Large intestine (tissue), 3 donors: ENCODE measurements at regions not wholly inside any gene's neighbourhood (a gene's known extent, or its start where the extent isn't known, plus 50 kb on each side); places are given as distances from the start of the nearest gene placed in this dataset.

Source experiments
- DNase-seq, 2 donors: peaks; one replicate each; pipeline versions ENCODE4 v3.0.0 to v3.0.0-alpha.2; 2013
- H3K27ac ChIP-seq: one replicate; pipeline ENCODE4 v1.5.1; 2013; ENCODE audit warnings: low read length
- H3K27me3 ChIP-seq: 2 replicates; pipeline ENCODE4 v1.6.1; 2013; ENCODE audit warnings: low read length; ENCODE audit not compliant: control insufficient read depth, insufficient read depth
- H3K36me3 ChIP-seq: 2 replicates; pipeline ENCODE4 v1.6.1; 2013; ENCODE audit warnings: low read length; ENCODE audit not compliant: control insufficient read depth, insufficient read depth
- H3K4me1 ChIP-seq: one replicate; pipeline ENCODE4 v1.6.1; 2013; ENCODE audit warnings: low read length; ENCODE audit not compliant: control insufficient read depth, insufficient read depth
- H3K4me3 ChIP-seq: one replicate; pipeline ENCODE4 v1.5.1; 2013; ENCODE audit warnings: low read length
- H3K9me3 ChIP-seq: one replicate; pipeline ENCODE4 v1.6.1; 2013; ENCODE audit warnings: mild to moderate bottlenecking, low read depth, low read length, moderate library complexity; ENCODE audit not compliant: control insufficient read depth
- WGBS: methylation state at CpG from one replicate; pipeline ENCODE4 v1.1.5; 2013; ENCODE audit warnings: low lambda C conversion rate; ENCODE audit not compliant: insufficient coverage; 5-methylcytosine and 5-hydroxymethylcytosine counted together

DNA sequence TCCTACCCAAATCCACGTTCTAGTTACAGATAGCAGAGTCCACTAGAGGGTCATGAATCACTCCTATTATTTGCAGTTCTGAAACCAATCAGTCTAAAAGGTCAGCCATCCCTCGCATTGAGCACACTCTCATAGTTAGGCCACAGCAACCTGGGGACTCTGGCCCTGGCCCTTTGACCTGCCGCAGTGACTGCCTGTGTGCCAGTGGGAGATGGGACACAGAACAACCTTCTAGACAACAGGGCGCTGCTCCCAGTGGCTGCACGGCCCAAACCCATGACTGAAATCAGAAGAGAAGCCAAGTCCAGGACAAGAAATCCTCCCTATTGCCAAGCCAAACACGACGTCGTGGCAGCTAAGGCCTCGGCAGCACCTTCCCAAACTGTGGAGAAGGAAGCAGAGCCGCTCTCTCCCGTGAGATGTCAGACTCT lies 158.5 kb downstream of the HERPUD2 start:
- no CpG with 5 or more reads among the region's 11 CpGs for WGBS
- H3K27me3 ChIP-seq, result peaks cover 19% of the 10 kb centered on the region
- H3K4me3 ChIP-seq, result no peak overlapping the region
- H3K4me1 ChIP-seq, result no peaks in the 10 kb centered on the region
- no peaks in the 10 kb centered on the region for H3K36me3 ChIP-seq
- DNase-seq, result no peak
- no peaks in the 10 kb centered on the region for H3K9me3 ChIP-seq
- H3K27ac ChIP-seq, result no peak overlapping the region

DNA sequence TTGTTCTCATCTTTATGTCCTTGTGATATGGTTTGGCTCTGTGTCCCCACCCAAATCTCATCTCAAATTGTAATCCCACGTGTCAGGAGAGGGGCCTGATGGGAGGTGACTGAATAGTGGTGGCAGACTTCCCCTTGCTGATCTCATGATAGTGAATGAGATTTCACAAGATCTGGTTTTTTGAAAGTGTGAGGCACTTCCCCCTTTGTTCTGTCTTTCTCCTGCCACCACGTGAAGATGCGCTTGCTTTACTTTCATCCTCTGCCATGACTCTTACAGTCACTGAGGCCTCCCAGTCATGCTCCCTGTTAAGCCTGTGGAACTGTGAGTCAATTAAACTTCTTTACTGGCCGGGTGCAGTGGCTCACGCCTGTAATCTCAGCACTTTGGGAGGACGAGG lies 161.0 kb downstream of the HERPUD2 start:
- Histone ChIP-seq H3K36me3 (no peaks in the 10 kb centered on the region), H3K4me1 (no peaks in the 10 kb centered on the region), H3K4me3 (no peak overlapping the region), H3K27ac (no peak overlapping the region), H3K27me3 (peaks cover 15% of the 10 kb centered on the region), H3K9me3 (no peaks in the 10 kb centered on the region)
- no peak for DNase-seq
- WGBS, result no CpG with 5 or more reads among the region's 6 CpGs

DNA sequence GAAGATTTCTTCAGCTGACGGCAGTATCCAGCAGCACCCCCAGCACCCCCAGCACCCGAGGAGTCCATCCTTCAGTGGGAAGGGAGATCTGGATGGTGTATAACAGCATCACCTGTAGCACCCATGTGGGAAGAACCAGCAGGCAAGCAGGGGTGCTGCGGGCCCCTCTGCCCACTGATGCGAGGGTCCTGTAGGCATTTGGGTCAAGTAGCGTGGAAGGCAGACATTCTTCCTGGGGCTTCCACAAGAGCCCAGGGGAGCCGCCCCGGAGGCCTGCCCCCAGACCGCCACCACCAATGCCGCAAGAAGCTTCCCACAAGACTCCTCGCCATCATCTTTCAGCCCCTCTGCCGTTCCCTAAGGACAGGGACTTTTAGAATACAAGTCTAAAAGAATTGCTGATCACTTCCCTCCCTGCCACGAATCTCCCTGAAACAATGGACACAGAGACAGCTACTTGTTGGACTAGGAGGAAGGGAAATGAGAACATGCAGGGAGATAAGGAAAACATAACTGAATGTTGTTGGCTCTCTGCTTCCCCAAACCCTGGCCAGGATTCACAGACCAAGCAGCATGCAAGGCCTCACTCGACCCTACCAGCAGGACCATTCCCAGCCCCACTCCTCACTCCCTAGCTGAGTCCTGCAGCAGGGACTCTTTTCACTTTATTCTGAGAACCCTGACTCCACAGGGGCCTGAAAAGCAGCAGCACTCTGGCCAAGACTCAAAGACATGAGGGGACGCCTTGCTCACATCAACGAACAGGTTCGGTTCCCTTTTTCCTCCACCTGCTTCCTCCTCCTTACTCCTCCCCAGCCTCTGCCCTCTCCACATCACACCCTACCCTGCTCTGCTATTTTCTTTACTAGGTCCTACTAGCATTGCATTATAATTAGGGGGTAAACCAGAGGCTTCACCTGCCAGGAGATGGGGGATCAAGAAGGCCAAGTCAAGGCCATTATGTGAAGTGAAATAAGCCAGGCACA lies 164.5 kb downstream of the HERPUD2 start:
- H3K9me3 ChIP-seq, result no peaks in the 10 kb centered on the region
- peaks cover 5% of the 10 kb centered on the region for H3K27me3 ChIP-seq
- H3K4me1 ChIP-seq, result no peaks in the 10 kb centered on the region
- H3K27ac ChIP-seq, result no peak overlapping the region
- DNase-seq, result no peak
- no peaks in the 10 kb centered on the region for H3K36me3 ChIP-seq
- 100% methylated on average over 2 of the region's 16 CpGs for WGBS
- H3K4me3 ChIP-seq, result no peak overlapping the region

DNA sequence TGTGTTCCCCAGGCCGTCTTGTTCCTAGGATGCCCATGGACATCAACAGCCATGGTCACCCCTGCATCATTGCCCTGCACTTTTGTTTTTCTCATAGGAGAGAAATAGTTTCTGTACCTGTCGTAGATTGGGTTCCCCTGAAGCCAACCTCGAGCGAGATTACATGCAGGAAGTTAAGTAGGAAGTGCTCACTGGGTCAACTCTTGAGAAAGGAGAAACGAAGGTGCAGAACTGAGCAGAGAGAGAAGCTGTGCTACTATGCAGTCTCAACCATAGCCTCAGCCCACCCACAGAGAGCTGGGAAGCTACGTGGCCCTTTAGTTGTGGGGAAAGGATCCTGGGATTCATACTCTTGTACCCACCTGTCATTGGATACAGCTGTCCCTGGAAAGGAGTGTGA lies 165.2 kb downstream of the HERPUD2 start:
- no peaks in the 10 kb centered on the region for H3K4me1 ChIP-seq
- no peaks in the 10 kb centered on the region for H3K36me3 ChIP-seq
- DNase-seq, result no peak
- no CpG with 5 or more reads among the region's 6 CpGs for WGBS
- no peak overlapping the region for H3K4me3 ChIP-seq
- H3K27me3 ChIP-seq, result peaks cover 5% of the 10 kb centered on the region
- no peak overlapping the region for H3K27ac ChIP-seq
- no peaks in the 10 kb centered on the region for H3K9me3 ChIP-seq

GRCh38 chr7:35528381-35528977 lies 166.5 kb downstream of the HERPUD2 start:
- Histone ChIP-seq H3K4me3 (no peak overlapping the region), H3K27ac (no peak overlapping the region), H3K9me3 (no peaks in the 10 kb centered on the region), H3K4me1 (no peaks in the 10 kb centered on the region), H3K27me3 (peaks cover 5% of the 10 kb centered on the region), H3K36me3 (no peaks in the 10 kb centered on the region)
- WGBS, result no CpG with 5 or more reads among the region's 8 CpGs
- DNase-seq, result no peak

- no peaks in the 10 kb centered on the region for H3K9me3 ChIP-seq
- no peaks in the 10 kb centered on the region for H3K36me3 ChIP-seq
- H3K4me1 ChIP-seq, result no peaks in the 10 kb centered on the region
- peaks cover 7% of the 10 kb centered on the region for H3K27me3 ChIP-seq
- no peak for DNase-seq
- H3K27ac ChIP-seq, result no peak overlapping the region
- H3K4me3 ChIP-seq, result no peak overlapping the region
- no CpG with 5 or more reads among the region's 4 CpGs for WGBS
These were observed 168.3 kb downstream of the HERPUD2 start for GRCh38 chr7:35526645-35527044.

- no peak overlapping the region for H3K27ac ChIP-seq
- H3K4me1 ChIP-seq, result no peaks in the 10 kb centered on the region
- no peak overlapping the region for H3K4me3 ChIP-seq
- no peaks in the 10 kb centered on the region for H3K36me3 ChIP-seq
- WGBS, result 100% methylated on average over 1 of the region's 5 CpGs
- peaks cover 18% of the 10 kb centered on the region for H3K27me3 ChIP-seq
- H3K9me3 ChIP-seq, result no peaks in the 10 kb centered on the region
- no peak for DNase-seq
These were observed 170.7 kb downstream of the HERPUD2 start for GRCh38 chr7:35524112-35524804.

DNA sequence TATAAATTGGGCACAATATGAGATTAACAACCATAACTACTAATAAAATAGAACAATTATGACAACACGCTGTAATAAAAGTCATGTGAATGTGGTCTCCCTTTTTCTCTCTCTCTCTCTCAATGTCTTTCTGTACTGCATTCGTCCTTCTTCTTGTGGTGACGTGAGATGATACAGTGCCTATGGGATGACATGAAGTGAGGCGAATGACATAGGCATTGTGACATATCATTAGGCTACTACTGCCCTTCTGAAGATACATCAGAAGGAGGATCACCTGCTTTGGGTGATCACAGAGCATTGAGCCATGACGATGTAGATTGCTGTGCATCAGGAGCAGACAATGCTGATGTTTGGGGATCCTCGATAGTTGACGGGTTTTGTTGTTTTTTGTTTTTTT lies 171.6 kb downstream of the HERPUD2 start:
- 93% methylated on average over 2 of the region's 7 CpGs for WGBS

GRCh38 chr7:35522697-35523096 lies 172.2 kb downstream of the HERPUD2 start:
- WGBS, result no CpG with 5 or more reads among the region's 5 CpGs
- H3K9me3 ChIP-seq, result no peaks in the 10 kb centered on the region
- H3K4me3 ChIP-seq, result no peak overlapping the region
- H3K4me1 ChIP-seq, result no peaks in the 10 kb centered on the region
- no peaks in the 10 kb centered on the region for H3K36me3 ChIP-seq
- DNase-seq, result no peak
- peaks cover 16% of the 10 kb centered on the region for H3K27me3 ChIP-seq
- H3K27ac ChIP-seq, result no peak overlapping the region

More for the DNA sequence above, 171.6 kb downstream of the HERPUD2 start:
- no peaks in the 10 kb centered on the region for H3K36me3 ChIP-seq
- no peaks in the 10 kb centered on the region for H3K4me1 ChIP-seq
- H3K27ac ChIP-seq, result no peak overlapping the region
- H3K27me3 ChIP-seq, result peaks cover 18% of the 10 kb centered on the region
- no peak overlapping the region for H3K4me3 ChIP-seq
- no peaks in the 10 kb centered on the region for H3K9me3 ChIP-seq
- DNase-seq, result no peak

DNA sequence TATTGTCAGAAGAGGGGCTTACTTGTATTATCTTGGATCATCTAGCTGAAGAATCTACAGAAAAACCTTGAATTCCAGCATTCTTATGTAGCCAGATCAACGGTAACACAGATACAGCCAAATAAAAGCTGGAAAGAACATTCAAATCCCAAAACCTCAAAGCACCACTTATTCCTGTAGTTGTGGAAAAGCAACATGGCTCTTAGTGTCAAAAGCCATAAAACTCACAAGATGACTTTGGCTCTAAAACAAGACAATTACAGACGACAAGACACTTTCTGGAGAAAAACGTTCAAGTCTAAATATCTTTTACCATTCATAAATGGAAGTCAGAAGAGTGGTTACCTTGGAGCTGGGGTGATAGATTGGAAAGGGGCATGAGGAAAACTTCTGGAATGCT lies 173.0 kb downstream of the HERPUD2 start:
- Histone ChIP-seq H3K4me3 (no peak overlapping the region), H3K9me3 (no peaks in the 10 kb centered on the region), H3K36me3 (no peaks in the 10 kb centered on the region), H3K4me1 (no peaks in the 10 kb centered on the region), H3K27ac (no peak overlapping the region), H3K27me3 (peaks cover 16% of the 10 kb centered on the region)
- no peak for DNase-seq
- 58% methylated on average over 2 of the region's 3 CpGs for WGBS
